WTC11 (cell line): ENCODE measurements at regions not wholly inside any gene's neighbourhood (a gene's known extent, or its start where the extent isn't known, plus 50 kb on each side); places are given as distances from the start of the nearest gene placed in this dataset.

Experiments
- CREB1 ChIP-seq: sonication (generic); formaldehyde crosslinking; IDR thresholded peaks from 2 replicates; pipeline ENCODE4 v1.8.0; 2023; ENCODE audit warnings: mild to moderate bottlenecking, missing genetic modification reagents
- CREM ChIP-seq: sonication (generic); formaldehyde crosslinking; IDR thresholded peaks from 2 replicates; pipeline ENCODE4 v1.8.1; 2022; ENCODE audit warnings: mild to moderate bottlenecking, missing genetic modification reagents, moderate library complexity
- FOXJ3 ChIP-seq: sonication (generic); formaldehyde crosslinking; IDR thresholded peaks from 2 replicates; pipeline ENCODE4 v1.9.0; 2021; ENCODE audit warnings: missing genetic modification reagents, mild to moderate bottlenecking, borderline replicate concordance
- NR3C1 ChIP-seq: sonication (generic); formaldehyde crosslinking; conservative IDR thresholded peaks from 2 replicates; pipeline ENCODE4 v1.8.1; 2023; ENCODE audit warnings: low read depth, mild to moderate bottlenecking, missing genetic modification reagents
- SMAD4 ChIP-seq: sonication (generic); formaldehyde crosslinking; IDR thresholded peaks from 2 replicates; pipeline ENCODE4 v1.8.0; 2022; ENCODE audit warnings: mild to moderate bottlenecking, missing genetic modification reagents
- TF ChIP-seq, protein P1 (sequence below): fragments of 200-600 bp; IDR thresholded peaks from 2 replicates; pipeline ENCODE4 v1.8.0; 2022; ENCODE audit warnings: antibody characterized with exemption
- TF ChIP-seq, protein P2 (sequence below): sonication (generic); formaldehyde crosslinking; IDR thresholded peaks from 2 replicates; pipeline ENCODE4 v1.8.0; 2022; ENCODE audit warnings: mild to moderate bottlenecking, missing genetic modification reagents
- TF ChIP-seq, protein P3 (sequence below): sonication (generic); formaldehyde crosslinking; IDR thresholded peaks from 2 replicates; pipeline ENCODE4 v1.8.0; 2022; ENCODE audit warnings: mild to moderate bottlenecking, missing genetic modification reagents

GRCh38 chr1:99177465-99177864 is 86.8 kb upstream of the PLPPR4 start:
- no peak for TF ChIP-seq NR3C1 (CRISPR knock-in tag)
- TF ChIP-seq, protein P1, sequence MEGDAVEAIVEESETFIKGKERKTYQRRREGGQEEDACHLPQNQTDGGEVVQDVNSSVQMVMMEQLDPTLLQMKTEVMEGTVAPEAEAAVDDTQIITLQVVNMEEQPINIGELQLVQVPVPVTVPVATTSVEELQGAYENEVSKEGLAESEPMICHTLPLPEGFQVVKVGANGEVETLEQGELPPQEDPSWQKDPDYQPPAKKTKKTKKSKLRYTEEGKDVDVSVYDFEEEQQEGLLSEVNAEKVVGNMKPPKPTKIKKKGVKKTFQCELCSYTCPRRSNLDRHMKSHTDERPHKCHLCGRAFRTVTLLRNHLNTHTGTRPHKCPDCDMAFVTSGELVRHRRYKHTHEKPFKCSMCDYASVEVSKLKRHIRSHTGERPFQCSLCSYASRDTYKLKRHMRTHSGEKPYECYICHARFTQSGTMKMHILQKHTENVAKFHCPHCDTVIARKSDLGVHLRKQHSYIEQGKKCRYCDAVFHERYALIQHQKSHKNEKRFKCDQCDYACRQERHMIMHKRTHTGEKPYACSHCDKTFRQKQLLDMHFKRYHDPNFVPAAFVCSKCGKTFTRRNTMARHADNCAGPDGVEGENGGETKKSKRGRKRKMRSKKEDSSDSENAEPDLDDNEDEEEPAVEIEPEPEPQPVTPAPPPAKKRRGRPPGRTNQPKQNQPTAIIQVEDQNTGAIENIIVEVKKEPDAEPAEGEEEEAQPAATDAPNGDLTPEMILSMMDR = no peak
- no peak for TF ChIP-seq CREM (CRISPR knock-in tag)
- TF ChIP-seq, protein P2, sequence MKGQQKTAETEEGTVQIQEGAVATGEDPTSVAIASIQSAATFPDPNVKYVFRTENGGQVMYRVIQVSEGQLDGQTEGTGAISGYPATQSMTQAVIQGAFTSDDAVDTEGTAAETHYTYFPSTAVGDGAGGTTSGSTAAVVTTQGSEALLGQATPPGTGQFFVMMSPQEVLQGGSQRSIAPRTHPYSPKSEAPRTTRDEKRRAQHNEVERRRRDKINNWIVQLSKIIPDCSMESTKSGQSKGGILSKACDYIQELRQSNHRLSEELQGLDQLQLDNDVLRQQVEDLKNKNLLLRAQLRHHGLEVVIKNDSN = no peak
- TF ChIP-seq FOXJ3 (CRISPR knock-in tag) = no peak
- TF ChIP-seq, protein P3, sequence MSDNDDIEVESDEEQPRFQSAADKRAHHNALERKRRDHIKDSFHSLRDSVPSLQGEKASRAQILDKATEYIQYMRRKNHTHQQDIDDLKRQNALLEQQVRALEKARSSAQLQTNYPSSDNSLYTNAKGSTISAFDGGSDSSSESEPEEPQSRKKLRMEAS = no peak
- TF ChIP-seq SMAD4 (CRISPR knock-in tag) = no peak
- no peak for TF ChIP-seq CREB1 (CRISPR knock-in tag)
